Endodermal cell (in vitro differentiated cells): ENCODE measurements at regions not wholly inside any gene's neighbourhood (a gene's known extent, or its start where the extent isn't known, plus 50 kb on each side); places are given as distances from the start of the nearest gene placed in this dataset.

Experiments used
- DNase-seq: peaks from one replicate; pipeline ENCODE4 v3.0.0-alpha.2; 2017
- H3K27ac ChIP-seq: 2 replicates; pipeline ENCODE4 v1.5.1; 2013; ENCODE audit warnings: mild to moderate bottlenecking, low read depth, low read length, moderate library complexity
- H3K27me3 ChIP-seq: 2 replicates; pipeline ENCODE4 v1.6.1; 2013; ENCODE audit warnings: mild to moderate bottlenecking, low read length, moderate library complexity; ENCODE audit not compliant: insufficient read depth, control insufficient read depth, poor library complexity, severe bottlenecking
- H3K36me3 ChIP-seq: 2 replicates; pipeline ENCODE4 v1.7.0; 2013; ENCODE audit warnings: mild to moderate bottlenecking, low read length, moderate library complexity; ENCODE audit not compliant: control insufficient read depth, insufficient read depth
- H3K4me1 ChIP-seq: one replicate; pipeline ENCODE4 v1.7.0; 2013; ENCODE audit warnings: low read length; ENCODE audit not compliant: control insufficient read depth, insufficient read depth
- H3K4me3 ChIP-seq: 2 replicates; pipeline ENCODE4 v1.5.1; 2013; ENCODE audit warnings: mild to moderate bottlenecking, low read length, moderate library complexity
- H3K9ac ChIP-seq: 2 replicates; pipeline ENCODE4 v1.6.1; 2013; ENCODE audit warnings: mild to moderate bottlenecking, low read length, moderate library complexity; ENCODE audit not compliant: poor library complexity, severe bottlenecking; ENCODE audit errors: extremely low read depth
- H3K9me3 ChIP-seq: 2 replicates; pipeline ENCODE4 v1.6.1; 2013; ENCODE audit warnings: mild to moderate bottlenecking, low read length, moderate library complexity; ENCODE audit not compliant: control insufficient read depth
- H3K27ac Mint-ChIP-seq: 2 replicates; pipeline ENCODE4 v1.8.0; 2020; ENCODE audit warnings: mixed read lengths
- H3K27me3 Mint-ChIP-seq: 2 replicates; pipeline ENCODE4 v1.8.0; 2021; ENCODE audit warnings: mild to moderate bottlenecking, mixed read lengths; ENCODE audit not compliant: insufficient read depth
- H3K36me3 Mint-ChIP-seq: 2 replicates; pipeline ENCODE4 v1.8.0; 2020; ENCODE audit warnings: low read depth, mixed read lengths
- H3K4me1 Mint-ChIP-seq: 2 replicates; pipeline ENCODE4 v1.8.0; 2020; ENCODE audit warnings: mixed read lengths
- H3K4me3 Mint-ChIP-seq: 2 replicates; pipeline ENCODE4 v1.8.0; 2020; ENCODE audit warnings: mild to moderate bottlenecking, moderate library complexity, mixed read lengths
- H3K9me3 Mint-ChIP-seq: 2 replicates; pipeline ENCODE4 v1.8.0; 2020; ENCODE audit warnings: mild to moderate bottlenecking, mixed read lengths
- CTCF ChIP-seq: fragments of 200-600 bp; sonication (generic); conservative IDR thresholded peaks from 2 replicates; pipeline ENCODE4 v1.5.0; 2021; ENCODE audit warnings: antibody characterized with exemption, mild to moderate bottlenecking
- WGBS, 2 experiments: methylation state at CpG; one replicate each; pipeline versions ENCODE4 v1.1.5 to v1.1.7; 2013; ENCODE audit warnings: missing lambda C conversion rate in 2 of 2, mixed read lengths in 1 of 2; ENCODE audit not compliant: insufficient coverage in 1 of 2, insufficient read length in 1 of 2; 5-methylcytosine and 5-hydroxymethylcytosine counted together

GRCh38 chr5:97580746-97581145 lies 397.7 kb upstream of the RIOK2 start:
- no peaks in the 10 kb centered on the region for H3K27me3 ChIP-seq
- Mint-ChIP-seq H3K4me3 (no peak overlapping the region), H3K27me3 (no peaks in the 10 kb centered on the region), H3K4me1 (no peaks in the 10 kb centered on the region), H3K9me3 (peaks cover 14% of the 10 kb centered on the region), H3K36me3 (no peaks in the 10 kb centered on the region), H3K27ac (no peak overlapping the region)
- DNase-seq, result no peak
- no peak overlapping the region for H3K4me3 ChIP-seq
- H3K4me1 ChIP-seq, result no peaks in the 10 kb centered on the region
- H3K9me3 ChIP-seq, result peaks cover 8% of the 10 kb centered on the region
- H3K36me3 ChIP-seq, result no peaks in the 10 kb centered on the region
- no peak overlapping the region for H3K9ac ChIP-seq
- no peak overlapping the region for H3K27ac ChIP-seq
- 86 to 98% methylated on average over 2 of the region's 2 CpGs for WGBS, 2 experiments
- TF ChIP-seq CTCF, result no peak

GRCh38 chr5:97591781-97592180 lies 408.7 kb upstream of the RIOK2 start:
- H3K9me3 ChIP-seq, result peaks cover 13% of the 10 kb centered on the region
- no peak for TF ChIP-seq CTCF
- no peak overlapping the region for H3K4me3 ChIP-seq
- no peak for DNase-seq
- H3K36me3 Mint-ChIP-seq, result peaks cover 2% of the 10 kb centered on the region
- H3K27me3 ChIP-seq, result no peaks in the 10 kb centered on the region
- no peaks in the 10 kb centered on the region for H3K4me1 Mint-ChIP-seq
- WGBS, 2 experiments, result no CpG with 5 or more reads among the region's 1 CpG
- H3K9ac ChIP-seq, result no peak overlapping the region
- no peaks in the 10 kb centered on the region for H3K36me3 ChIP-seq
- H3K9me3 Mint-ChIP-seq, result peaks cover 18% of the 10 kb centered on the region
- no peaks in the 10 kb centered on the region for H3K4me1 ChIP-seq
- no peak overlapping the region for H3K27ac Mint-ChIP-seq
- H3K4me3 Mint-ChIP-seq, result no peak overlapping the region
- no peaks in the 10 kb centered on the region for H3K27me3 Mint-ChIP-seq
- H3K27ac ChIP-seq, result no peak overlapping the region

GRCh38 chr5:97600486-97600885 lies 417.4 kb upstream of the RIOK2 start:
- no peaks in the 10 kb centered on the region for H3K4me1 Mint-ChIP-seq
- no peaks in the 10 kb centered on the region for H3K27me3 Mint-ChIP-seq
- Histone ChIP-seq H3K9ac (no peak overlapping the region), H3K9me3 (peaks cover 28% of the 10 kb centered on the region), H3K36me3 (no peaks in the 10 kb centered on the region), H3K27me3 (no peaks in the 10 kb centered on the region), H3K4me3 (no peak overlapping the region), H3K27ac (no peak overlapping the region), H3K4me1 (no peaks in the 10 kb centered on the region)
- H3K4me3 Mint-ChIP-seq, result no peak overlapping the region
- H3K36me3 Mint-ChIP-seq, result peaks cover 2% of the 10 kb centered on the region
- H3K9me3 Mint-ChIP-seq, result peaks cover 38% of the 10 kb centered on the region
- TF ChIP-seq CTCF, result no peak
- DNase-seq, result no peak
- no peak overlapping the region for H3K27ac Mint-ChIP-seq
